Psoas muscle (tissue), 7 donors: ENCODE measurements at regions not wholly inside any gene's neighbourhood (a gene's known extent, or its start where the extent isn't known, plus 50 kb on each side); places are given as distances from the start of the nearest gene placed in this dataset.

Experiments
- ATAC-seq, 4 donors: fragments of 200-7000 bp; cut with Tn5 transposase; one replicate each; pipeline ENCODE4 v1.9.1; 2020; ENCODE audit warnings: moderate library complexity in 3 of 4, mild to moderate bottlenecking in 2 of 4
- DNase-seq, 2 donors: peaks; one replicate each; pipeline ENCODE4 v3.0.0-alpha.2; 2020
- H3K27ac ChIP-seq: fragments of 200-600 bp; one replicate; pipeline ENCODE4 v1.8.0; 2022
- H3K27me3 ChIP-seq, 3 donors: fragments of 200-600 bp in 1 of 3; one replicate each; pipeline versions ENCODE4 v1.6.1 to v1.8.0; 2013 to 2022; ENCODE audit warnings: low read length in 2 of 3, mild to moderate bottlenecking in 2 of 3, moderate library complexity in 1 of 3; ENCODE audit not compliant: insufficient read depth in 3 of 3
- H3K36me3 ChIP-seq, 2 donors: fragments of 200-600 bp in 1 of 2; one replicate each; pipeline versions ENCODE4 v1.6.1 to v1.8.0; 2013 to 2022; ENCODE audit warnings: low read depth in 1 of 2, mild to moderate bottlenecking in 1 of 2, moderate library complexity in 1 of 2; ENCODE audit not compliant: insufficient read depth in 1 of 2
- H3K4me1 ChIP-seq: fragments of 200-600 bp; one replicate; pipeline ENCODE4 v1.8.0; 2022
- H3K4me3 ChIP-seq: fragments of 200-600 bp; one replicate; pipeline ENCODE4 v1.8.0; 2022; ENCODE audit warnings: mild to moderate bottlenecking
- H3K9me3 ChIP-seq: fragments of 200-600 bp; one replicate; pipeline ENCODE4 v1.8.0; 2022
- WGBS, 3 donors: extraction: QIAGEN DNeasy Blood & Tissue Kit; methylation state at CpG; one replicate each; pipeline versions ENCODE4 v1.1.6 to v1.1.7; 2013; 5-methylcytosine and 5-hydroxymethylcytosine counted together
- intact Hi-C, 2 donors: fragments of 100-400 bp; cut with DNase I; formaldehyde crosslinking; loops; one replicate each; pipeline versions ENCODE4 v1.11.0 to v1.14.2; 2022
- TF ChIP-seq, protein P1 (sequence below): fragments of 200-600 bp; IDR thresholded peaks from one replicate; pipeline ENCODE4 v1.8.0; 2022; ENCODE audit warnings: antibody characterized with exemption
- donor health status: healthy with polysubstance abuse.
- donor health status: DM: no; HTN: no; CAD: no; lungs with moderate emphysema.
- donor health status: Bipolar disorder and iron deficiency.
- donor health status: healthy.
- donor health status: DM: yes; HTN: yes; CAD: no.
- donor health status: DM: no; HTN: no; CAD: no.
- donor health status: DM: yes; HTN: yes; CAD: no.

DNA sequence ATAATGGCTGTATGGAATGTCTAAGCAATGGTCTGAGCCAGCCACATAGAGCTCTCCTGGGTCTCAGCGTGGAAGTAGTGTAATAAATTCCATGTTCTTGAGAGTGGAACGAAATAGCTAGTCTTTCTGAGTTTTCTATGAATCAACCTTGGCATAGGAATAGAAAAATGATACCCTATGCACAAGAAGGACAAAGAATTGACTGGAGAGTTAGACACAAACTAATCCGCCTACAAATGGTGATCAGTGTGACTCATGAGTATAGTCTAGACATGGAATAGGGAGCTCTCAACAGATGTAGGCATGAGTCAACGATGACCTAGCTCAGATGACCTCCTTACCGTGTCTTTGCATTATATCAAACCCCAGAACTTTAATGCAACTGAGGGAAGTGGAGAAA, 256.8 kb upstream of the GRIN3A start:
- Histone ChIP-seq H3K4me1 (no peaks in the 10 kb centered on the region), H3K27ac (no peak overlapping the region), H3K27me3 (no peaks in the 10 kb centered on the region), H3K4me3 (no peak overlapping the region), H3K9me3 (no peaks in the 10 kb centered on the region), H3K36me3 (no peaks in the 10 kb centered on the region)
- ATAC-seq = no peak
- no peak for DNase-seq
- TF ChIP-seq, protein P1, sequence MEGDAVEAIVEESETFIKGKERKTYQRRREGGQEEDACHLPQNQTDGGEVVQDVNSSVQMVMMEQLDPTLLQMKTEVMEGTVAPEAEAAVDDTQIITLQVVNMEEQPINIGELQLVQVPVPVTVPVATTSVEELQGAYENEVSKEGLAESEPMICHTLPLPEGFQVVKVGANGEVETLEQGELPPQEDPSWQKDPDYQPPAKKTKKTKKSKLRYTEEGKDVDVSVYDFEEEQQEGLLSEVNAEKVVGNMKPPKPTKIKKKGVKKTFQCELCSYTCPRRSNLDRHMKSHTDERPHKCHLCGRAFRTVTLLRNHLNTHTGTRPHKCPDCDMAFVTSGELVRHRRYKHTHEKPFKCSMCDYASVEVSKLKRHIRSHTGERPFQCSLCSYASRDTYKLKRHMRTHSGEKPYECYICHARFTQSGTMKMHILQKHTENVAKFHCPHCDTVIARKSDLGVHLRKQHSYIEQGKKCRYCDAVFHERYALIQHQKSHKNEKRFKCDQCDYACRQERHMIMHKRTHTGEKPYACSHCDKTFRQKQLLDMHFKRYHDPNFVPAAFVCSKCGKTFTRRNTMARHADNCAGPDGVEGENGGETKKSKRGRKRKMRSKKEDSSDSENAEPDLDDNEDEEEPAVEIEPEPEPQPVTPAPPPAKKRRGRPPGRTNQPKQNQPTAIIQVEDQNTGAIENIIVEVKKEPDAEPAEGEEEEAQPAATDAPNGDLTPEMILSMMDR = no peak
- 24 to 37% (median 32%) methylated on average over 5 of the region's 5 CpGs for WGBS, 3 donors
- intact Hi-C loops = no loop called here

DNA sequence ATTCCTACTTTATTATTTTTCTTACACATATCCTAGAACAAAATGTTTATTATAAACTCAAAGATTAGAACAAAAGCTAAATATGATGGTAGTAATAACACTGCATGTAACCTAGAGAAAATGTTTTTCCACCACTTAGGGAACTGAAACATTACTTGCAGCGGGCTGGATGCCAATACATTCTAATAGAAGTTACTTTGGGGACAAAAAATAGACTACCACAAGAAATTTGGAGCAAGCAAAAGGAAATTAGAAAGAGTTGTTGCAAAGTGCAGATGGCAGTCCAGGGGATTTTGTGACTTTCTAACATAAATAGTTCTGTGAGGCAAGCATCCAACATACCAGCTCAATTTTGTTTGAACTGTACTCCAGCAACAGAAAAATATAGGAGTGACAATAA, 255.3 kb upstream of the GRIN3A start:
- intact Hi-C loops = no loop called here
- 68 to 75% (median 68%) methylated on average over 1 of the region's 1 CpG for WGBS, 3 donors
- DNase-seq (no peak), ATAC-seq (no peak)
- Histone ChIP-seq H3K36me3 (no peaks in the 10 kb centered on the region), H3K9me3 (peaks cover 5% of the 10 kb centered on the region), H3K27me3 (no peaks in the 10 kb centered on the region), H3K4me3 (no peak overlapping the region), H3K27ac (no peak overlapping the region), H3K4me1 (no peaks in the 10 kb centered on the region)
- TF ChIP-seq, protein P1 = no peak

DNA sequence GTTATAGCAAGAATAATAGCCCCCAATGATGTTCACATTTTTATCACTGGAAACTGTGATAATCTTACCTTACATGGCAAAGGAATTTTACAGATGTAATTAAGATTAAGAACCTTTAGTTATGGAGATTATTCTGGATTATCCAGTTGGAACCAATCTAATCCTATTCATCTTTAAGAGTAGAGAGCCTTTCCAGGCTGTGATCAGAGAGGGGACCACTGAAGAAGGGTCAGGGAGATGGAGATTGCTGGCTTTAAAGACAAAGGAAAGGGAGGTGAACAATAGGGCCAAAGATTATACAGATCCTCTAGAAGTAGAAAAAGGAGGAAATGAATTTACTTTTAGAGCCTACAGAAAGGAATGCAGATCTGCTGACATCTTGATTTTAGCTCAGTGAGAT, 253.5 kb upstream of the GRIN3A start:
- intact Hi-C loops = no loop called here

DNA sequence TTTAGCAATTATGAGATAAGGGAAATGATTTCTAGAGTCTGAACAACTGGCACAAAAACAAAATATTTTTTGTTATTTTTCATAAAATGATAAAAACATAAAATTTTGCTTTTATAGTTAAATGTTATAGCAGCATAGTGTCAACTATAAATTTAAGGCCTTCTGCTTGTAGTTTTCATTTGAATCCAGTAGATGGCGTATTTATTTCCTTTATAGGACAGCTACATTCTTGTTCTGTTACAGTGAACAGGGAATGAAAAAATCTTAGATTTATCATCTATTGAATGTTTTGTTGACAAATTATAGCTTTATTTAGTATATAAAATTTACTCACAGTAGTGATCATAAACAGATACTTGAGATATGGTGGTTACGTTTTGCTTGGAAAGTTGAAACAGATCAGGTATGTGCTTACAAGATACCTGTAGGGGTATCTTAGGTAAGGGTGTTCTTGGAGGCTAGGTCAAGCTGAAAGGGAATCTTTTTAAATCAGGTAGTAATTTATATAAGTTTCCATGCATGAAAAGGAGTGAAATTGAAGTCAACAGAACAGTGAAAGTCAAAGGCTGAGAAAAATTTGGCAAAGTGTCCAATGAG, 239.3 kb upstream of the GRIN3A start:
- no peaks in the 10 kb centered on the region for H3K36me3 ChIP-seq
- WGBS, 3 donors = 1 to 5% (median 4%) methylated on average over 2 of the region's 2 CpGs
- no peak overlapping the region for H3K27ac ChIP-seq
- no peak for ATAC-seq
- no peaks in the 10 kb centered on the region for H3K9me3 ChIP-seq
- H3K4me3 ChIP-seq = no peak overlapping the region
- DNase-seq = no peak
- H3K27me3 ChIP-seq = no peaks in the 10 kb centered on the region
- intact Hi-C loops = no loop called here
- no peaks in the 10 kb centered on the region for H3K4me1 ChIP-seq
- TF ChIP-seq, protein P1 = peak; percentile 35

More for the DNA sequence above, 253.5 kb upstream of the GRIN3A start:
- no peak overlapping the region for H3K27ac ChIP-seq
- ATAC-seq = no peak
- no peak for DNase-seq
- no peak overlapping the region for H3K4me3 ChIP-seq
- no peaks in the 10 kb centered on the region for H3K27me3 ChIP-seq
- H3K4me1 ChIP-seq = no peaks in the 10 kb centered on the region
- TF ChIP-seq, protein P1 = no peak
- H3K9me3 ChIP-seq = peaks cover 5% of the 10 kb centered on the region
- H3K36me3 ChIP-seq = no peaks in the 10 kb centered on the region

DNA sequence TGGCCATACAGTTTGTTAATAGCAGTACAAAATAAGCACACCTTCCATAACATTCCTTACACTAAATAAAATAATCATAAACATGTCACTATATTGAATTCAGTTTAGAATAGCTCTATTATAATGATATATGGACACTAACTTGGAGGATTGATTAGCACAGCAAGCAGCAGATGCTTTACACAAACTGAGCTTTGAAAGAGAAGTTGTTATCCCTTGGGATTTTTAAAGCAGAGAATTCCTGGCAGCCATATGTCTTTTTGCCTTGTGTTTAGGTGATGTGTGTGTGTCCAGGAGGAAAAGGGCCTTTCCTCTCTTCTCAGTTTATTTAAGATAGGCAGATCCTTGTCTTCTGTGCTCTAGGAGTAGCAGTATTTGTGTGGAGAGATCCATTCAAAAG, 232.2 kb upstream of the GRIN3A start:
- intact Hi-C loops = no loop called here
- Histone ChIP-seq H3K27me3 (no peaks in the 10 kb centered on the region), H3K27ac (no peak overlapping the region), H3K4me1 (no peaks in the 10 kb centered on the region), H3K4me3 (no peak overlapping the region), H3K36me3 (no peaks in the 10 kb centered on the region), H3K9me3 (no peaks in the 10 kb centered on the region)
- TF ChIP-seq, protein P1 = no peak
- DNase-seq (no peak), ATAC-seq (no peak)
